H1 (cell line): ENCODE measurements at regions not wholly inside any gene's neighbourhood (a gene's known extent, or its start where the extent isn't known, plus 50 kb on each side); places are given as distances from the start of the nearest gene placed in this dataset.

ENCODE experiments used
- CTCF ChIA-PET: fragments of 300-600 bp; sonication (Branson Sonifier 250); formaldehyde crosslinking; loops from one replicate; lab custom pipeline; 2021; ENCODE audit not compliant: partially characterized antibody; lab: Charles Lee
- POLR2A ChIA-PET: fragments of 300-600 bp; sonication (Branson Sonifier 250); formaldehyde crosslinking; loops from one replicate; lab custom pipeline; 2021; ENCODE audit warnings: inconsistent platforms; ENCODE audit not compliant: partially characterized antibody; lab: Charles Lee
- DNase-seq, 2 experiments: peaks; one replicate each; pipeline versions ENCODE4 v3.0.0 to v3.0.0-alpha.2; 2010 to 2022; ENCODE audit warnings: low spot score in 2 of 2, low read depth in 1 of 2, mixed read lengths in 1 of 2
- FAIRE-seq: peaks from 2 replicates; lab custom pipeline; 2011; peaks lifted over from hg19 to GRCh38; lab: Jason Lieb, UNC
- H2AFZ ChIP-seq: 2 replicates; pipeline ENCODE4 v1.8.1; 2012; ENCODE audit warnings: low read length, inconsistent platforms
- H2AK5ac ChIP-seq: 2 replicates; pipeline ENCODE4 v1.6.1; 2013; ENCODE audit warnings: low read depth, low read length
- H2BK120ac ChIP-seq: replicated peaks from 2 replicates; pipeline ENCODE3; 2013; ENCODE audit warnings: low read depth, low read length, inconsistent platforms
- H2BK12ac ChIP-seq: 2 replicates; pipeline ENCODE4 v1.6.1; 2013; ENCODE audit warnings: low read depth, low read length
- H2BK15ac ChIP-seq: 2 replicates; pipeline ENCODE4 v1.6.1; 2013; ENCODE audit warnings: low read length
- H2BK20ac ChIP-seq: 2 replicates; pipeline ENCODE4 v1.6.1; 2013; ENCODE audit warnings: low read length
- H2BK5ac ChIP-seq: 2 replicates; pipeline ENCODE4 v1.6.1; 2013; ENCODE audit warnings: low read depth, low read length
- H3K14ac ChIP-seq: 2 replicates; pipeline ENCODE4 v1.6.1; 2013; ENCODE audit warnings: inconsistent platforms; ENCODE audit not compliant: insufficient read length
- H3K18ac ChIP-seq: 2 replicates; pipeline ENCODE4 v1.6.1; 2013; ENCODE audit warnings: low read length; ENCODE audit errors: extremely low read depth
- H3K23ac ChIP-seq: 2 replicates; pipeline ENCODE4 v1.6.1; 2013; ENCODE audit warnings: inconsistent platforms; ENCODE audit not compliant: insufficient read length
- H3K23me2 ChIP-seq: 2 replicates; pipeline ENCODE4 v1.6.1; 2013; ENCODE audit warnings: low read depth, low read length
- H3K27ac ChIP-seq: 2 replicates; pipeline ENCODE4 v1.6.1; 2011; ENCODE audit warnings: low read depth, low read length, inconsistent platforms
- H3K27me3 ChIP-seq, 4 experiments: replicated peaks in 1 of 4; 1 replicate in 1 of 4; 2 replicates in 3 of 4; pipeline versions ENCODE4 v1.6.1 to v1.8.1; 2011 to 2013; ENCODE audit warnings: low read length in 3 of 4, mild to moderate bottlenecking in 3 of 4, inconsistent platforms in 2 of 4, mixed read lengths in 2 of 4, moderate library complexity in 1 of 4; ENCODE audit not compliant: control insufficient read depth in 3 of 4, insufficient read depth in 3 of 4; ENCODE audit errors: extremely low read depth in 1 of 4
- H3K36me3 ChIP-seq, 4 experiments: 2 replicates each; pipeline versions ENCODE4 v1.6.1 to v1.8.1; 2011 to 2013; ENCODE audit warnings: mild to moderate bottlenecking in 4 of 4, low read length in 3 of 4, moderate library complexity in 2 of 4, control low read depth in 1 of 4, inconsistent platforms in 1 of 4; ENCODE audit not compliant: insufficient read depth in 4 of 4, control insufficient read depth in 2 of 4
- H3K4ac ChIP-seq: replicated peaks from 2 replicates; pipeline ENCODE3; 2013; ENCODE audit warnings: low read length, low read depth, mixed read lengths, inconsistent platforms; ENCODE audit not compliant: insufficient read length
- H3K4me1 ChIP-seq, 4 experiments: replicated peaks in 1 of 4; 1 replicate in 1 of 4; 2 replicates in 3 of 4; pipeline versions ENCODE4 v1.6.1 to v1.8.1; 2011 to 2013; ENCODE audit warnings: low read length in 3 of 4, inconsistent platforms in 2 of 4, mixed read lengths in 1 of 4; ENCODE audit not compliant: insufficient read depth in 4 of 4, control insufficient read depth in 3 of 4
- H3K4me2 ChIP-seq, 2 experiments: 2 replicates each; pipeline versions ENCODE4 v1.6.1 to v1.8.1; 2011 to 2013; ENCODE audit warnings: low read depth in 2 of 2, low read length in 2 of 2, control low read depth in 1 of 2, inconsistent platforms in 1 of 2, mild to moderate bottlenecking in 1 of 2; ENCODE audit not compliant: insufficient read depth in 1 of 2
- H3K4me3 ChIP-seq, 4 experiments: fragments of 200-600, 300-600 bp in 1 of 4; sonication (generic), shearing (Covaris generic), sonication (Bioruptor Twin) in 1 of 4; 2 replicates each; pipeline versions ENCODE4 v1.5.1 to v1.8.1; 2011 to 2016; ENCODE audit warnings: low read length in 4 of 4, low read depth in 3 of 4, control low read depth in 2 of 4, inconsistent platforms in 2 of 4, mild to moderate bottlenecking in 2 of 4, mixed read lengths in 1 of 4, moderate library complexity in 1 of 4; ENCODE audit not compliant: insufficient read depth in 2 of 4; ENCODE audit errors: extremely low read depth in 1 of 4
- H3K56ac ChIP-seq: replicated peaks from 2 replicates; pipeline ENCODE3; 2013; ENCODE audit warnings: low read depth, mild to moderate bottlenecking, mixed read lengths, low read length, inconsistent platforms; ENCODE audit not compliant: insufficient read length
- H3K79me1 ChIP-seq: 2 replicates; pipeline ENCODE4 v1.6.1; 2013; ENCODE audit warnings: low read depth, low read length, control low read depth
- H3K79me2 ChIP-seq, 2 experiments: 2 replicates each; pipeline versions ENCODE4 v1.6.1 to v1.8.1; 2012 to 2013; ENCODE audit warnings: low read length in 2 of 2, mild to moderate bottlenecking in 2 of 2, inconsistent platforms in 1 of 2; ENCODE audit not compliant: insufficient read depth in 2 of 2, control insufficient read depth in 1 of 2
- H3K9ac ChIP-seq, 4 experiments: replicated peaks in 1 of 4; 1 replicate in 1 of 4; 2 replicates in 3 of 4; pipeline versions ENCODE4 v1.6.1 to v1.8.1; 2011 to 2013; ENCODE audit warnings: low read depth in 3 of 4, low read length in 3 of 4, control low read depth in 2 of 4, mild to moderate bottlenecking in 2 of 4, moderate library complexity in 2 of 4, inconsistent platforms in 1 of 4; ENCODE audit errors: extremely low read depth in 1 of 4
- H3K9me3 ChIP-seq, 2 experiments: 2 replicates each; pipeline versions ENCODE4 v1.6.1 to v1.8.1; 2012 to 2013; ENCODE audit warnings: mild to moderate bottlenecking in 2 of 2, moderate library complexity in 2 of 2, control low read depth in 1 of 2, inconsistent platforms in 1 of 2, low read depth in 1 of 2, low read length in 1 of 2, mixed read lengths in 1 of 2; ENCODE audit not compliant: insufficient read depth in 2 of 2
- H4K20me1 ChIP-seq, 2 experiments: replicated peaks in 1 of 2; 2 replicates each; pipeline versions ENCODE3 to v1.8.1; 2011 to 2013; ENCODE audit warnings: inconsistent platforms in 2 of 2, low read length in 2 of 2, mild to moderate bottlenecking in 1 of 2; ENCODE audit not compliant: insufficient read depth in 2 of 2, control insufficient read depth in 1 of 2
- H4K5ac ChIP-seq: 2 replicates; pipeline ENCODE4 v1.6.1; 2013; ENCODE audit warnings: low read length, low read depth, mixed read lengths, inconsistent platforms; ENCODE audit not compliant: insufficient read length
- H4K8ac ChIP-seq: 2 replicates; pipeline ENCODE4 v1.8.0; 2013; ENCODE audit warnings: mild to moderate bottlenecking, moderate library complexity, low read length, inconsistent platforms; ENCODE audit not compliant: insufficient read depth; ENCODE audit errors: extremely low read depth
- H4K91ac ChIP-seq: replicated peaks from 2 replicates; pipeline ENCODE3; 2013; ENCODE audit warnings: low read length, mixed read lengths, inconsistent platforms; ENCODE audit not compliant: insufficient read length
- ATF2 ChIP-seq: IDR thresholded peaks from 2 replicates; pipeline ENCODE4 v1.6.1; 2012; ENCODE audit warnings: low read length, inconsistent platforms
- BCL11A ChIP-seq, 2 experiments: IDR thresholded peaks; one replicate each; pipeline ENCODE4 v1.6.1; 2011; ENCODE audit warnings: low read depth in 2 of 2, low read length in 2 of 2, mild to moderate bottlenecking in 2 of 2
- BRCA1 ChIP-seq: IDR thresholded peaks from 2 replicates; pipeline ENCODE4 v1.6.1; 2012; ENCODE audit warnings: low read depth, low read length, improper control_type of control experiment
- HDAC6 ChIP-seq: IDR thresholded peaks from one replicate; pipeline ENCODE4 v1.7.1; 2012; ENCODE audit warnings: low read depth, mild to moderate bottlenecking, inconsistent platforms, low read length, moderate library complexity
- MAFK ChIP-seq: IDR thresholded peaks from 2 replicates; pipeline ENCODE4 v1.6.1; 2012; ENCODE audit warnings: low read depth, mild to moderate bottlenecking, improper control_type of control experiment, low read length
- WGBS, 2 experiments: shearing (Covaris generic) in 1 of 2; methylation state at CpG; one replicate each; pipeline versions ENCODE4 v1.1.6 to v1.1.7; 2013 to 2015; ENCODE audit warnings: low lambda C conversion rate in 2 of 2, mixed read lengths in 2 of 2, inconsistent platforms in 1 of 2, low coverage in 1 of 2, missing lambda C conversion rate in 1 of 2; ENCODE audit not compliant: insufficient replicate concordance in 2 of 2, insufficient coverage in 1 of 2, insufficient read length in 1 of 2; ENCODE audit errors: extremely low coverage in 1 of 2, missing lambda C conversion rate in 1 of 2; 5-methylcytosine and 5-hydroxymethylcytosine counted together

GRCh38 chr14:80004871-80005270, 206.4 kb downstream of the DIO2 start:
- H4K20me1 ChIP-seq = no peaks in the 10 kb centered on the region
- no peak overlapping the region for H2BK15ac ChIP-seq
- no peak overlapping the region for H2AFZ ChIP-seq
- H3K18ac ChIP-seq = no peak overlapping the region
- no peak overlapping the region for H3K9ac ChIP-seq
- no peak overlapping the region for H2BK12ac ChIP-seq
- no peak overlapping the region for H3K14ac ChIP-seq
- H2BK5ac ChIP-seq = no peak overlapping the region
- H3K79me1 ChIP-seq = no peaks in the 10 kb centered on the region
- no peak overlapping the region for H4K8ac ChIP-seq
- H2AK5ac ChIP-seq = no peak overlapping the region
- H3K79me2 ChIP-seq = no peaks in the 10 kb centered on the region
- no peak overlapping the region for H3K4me3 ChIP-seq
- H4K5ac ChIP-seq = no peak overlapping the region
- no peaks in the 10 kb centered on the region for H3K9me3 ChIP-seq
- DNase-seq (no peak), FAIRE-seq (no peak)
- no peaks in the 10 kb centered on the region; a peak in 1 of 7 replicates for H3K27me3 ChIP-seq
- no peak overlapping the region for H3K4me2 ChIP-seq
- no peak overlapping the region for H4K91ac ChIP-seq
- H3K4ac ChIP-seq = no peak overlapping the region
- CTCF ChIA-PET = no interaction called here
- POLR2A ChIA-PET = no interaction called here
- H3K23me2 ChIP-seq = no peaks in the 10 kb centered on the region
- H3K56ac ChIP-seq = no peak overlapping the region
- no peak overlapping the region for H2BK120ac ChIP-seq
- H3K4me1 ChIP-seq = no peaks in the 10 kb centered on the region
- H3K27ac ChIP-seq = no peak overlapping the region
- WGBS, 2 experiments = 78% methylated on average over 3 of the region's 3 CpGs; no CpG with 5 or more reads in 1 of the 2 experiments
- no peak overlapping the region for H3K23ac ChIP-seq
- no peaks in the 10 kb centered on the region for H3K36me3 ChIP-seq
- no peak overlapping the region for H2BK20ac ChIP-seq
- TF ChIP-seq BRCA1 (no peak), HDAC6 (no peak), MAFK (no peak), BCL11A (IDR thresholded peaks at IDR 0.05; ENCODE audit: low read depth in 2 of 2, low read length in 2 of 2) (no peak), ATF2 (no peak)
